ENCODE measurements at regions not wholly inside any gene's neighbourhood (a gene's known extent, or its start where the extent isn't known, plus 50 kb on each side); places are given as distances from the start of the nearest gene placed in this dataset.
"Not testable (repeated sequence)": the region's sequence is repeated elsewhere in the genome, so short reads cannot be mapped to it uniquely, and the experiment has no call there.

DNA sequence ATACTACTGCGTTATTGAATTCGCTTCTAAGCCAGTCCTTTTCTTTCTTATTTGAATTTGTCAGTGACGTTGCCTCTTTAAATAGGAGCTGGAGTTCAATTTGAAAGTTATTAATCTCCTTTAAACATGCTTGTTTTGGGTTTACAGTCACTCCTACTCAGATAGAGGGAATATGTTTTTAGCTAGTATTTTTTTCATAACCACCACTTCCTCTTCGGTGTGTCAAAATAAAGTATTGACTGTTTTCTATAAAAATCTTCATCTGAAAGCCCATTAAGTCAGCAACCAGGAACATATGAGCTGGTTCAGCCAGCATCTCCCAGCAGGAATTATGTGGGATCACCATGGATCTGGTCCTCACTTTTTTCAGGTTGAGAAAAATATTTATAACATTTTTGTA is 772.9 kb downstream of the DIPK2A start:
- H3K4me3 ChIP-seq: no peak overlapping the region

DNA sequence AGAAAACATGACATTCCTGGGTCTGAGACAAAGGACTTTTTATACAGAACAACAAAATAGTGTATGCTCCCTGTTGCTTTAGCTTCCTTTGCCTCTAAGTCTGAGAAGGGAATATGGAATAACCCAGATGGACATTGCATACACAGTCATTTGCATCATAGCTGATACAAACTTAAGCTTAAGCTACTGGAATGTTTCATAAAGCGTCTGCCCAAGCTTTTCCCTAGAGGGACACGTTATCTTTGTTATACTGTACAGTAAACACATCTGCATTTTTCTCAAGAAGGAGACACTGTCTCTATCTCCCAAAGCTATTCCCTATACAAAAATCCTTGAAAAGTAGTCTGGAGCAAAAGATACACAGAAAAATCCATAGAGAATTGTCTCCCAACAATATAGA is 775.0 kb downstream of the DIPK2A start:
- no peak for DNase-seq (ENCODE audit: low spot score in 2 of 2)
- Histone ChIP-seq H3K27me3 (no peaks in the 10 kb centered on the region), H3K36me3 (no peaks in the 10 kb centered on the region), H3K9me3 (no peaks in the 10 kb centered on the region), H3K27ac (no peak overlapping the region), H3K4me1 (no peaks in the 10 kb centered on the region), H3K4me3 (no peak overlapping the region)
- TF ChIP-seq, protein P1, sequence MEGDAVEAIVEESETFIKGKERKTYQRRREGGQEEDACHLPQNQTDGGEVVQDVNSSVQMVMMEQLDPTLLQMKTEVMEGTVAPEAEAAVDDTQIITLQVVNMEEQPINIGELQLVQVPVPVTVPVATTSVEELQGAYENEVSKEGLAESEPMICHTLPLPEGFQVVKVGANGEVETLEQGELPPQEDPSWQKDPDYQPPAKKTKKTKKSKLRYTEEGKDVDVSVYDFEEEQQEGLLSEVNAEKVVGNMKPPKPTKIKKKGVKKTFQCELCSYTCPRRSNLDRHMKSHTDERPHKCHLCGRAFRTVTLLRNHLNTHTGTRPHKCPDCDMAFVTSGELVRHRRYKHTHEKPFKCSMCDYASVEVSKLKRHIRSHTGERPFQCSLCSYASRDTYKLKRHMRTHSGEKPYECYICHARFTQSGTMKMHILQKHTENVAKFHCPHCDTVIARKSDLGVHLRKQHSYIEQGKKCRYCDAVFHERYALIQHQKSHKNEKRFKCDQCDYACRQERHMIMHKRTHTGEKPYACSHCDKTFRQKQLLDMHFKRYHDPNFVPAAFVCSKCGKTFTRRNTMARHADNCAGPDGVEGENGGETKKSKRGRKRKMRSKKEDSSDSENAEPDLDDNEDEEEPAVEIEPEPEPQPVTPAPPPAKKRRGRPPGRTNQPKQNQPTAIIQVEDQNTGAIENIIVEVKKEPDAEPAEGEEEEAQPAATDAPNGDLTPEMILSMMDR (IDR thresholded peaks at IDR 0.05): no peak
- intact Hi-C loops (cut with DNase I): no loop called here

More for the DNA sequence above, 772.9 kb downstream of the DIPK2A start:
- no peaks in the 10 kb centered on the region for H3K9me3 ChIP-seq
- H3K36me3 ChIP-seq: no peaks in the 10 kb centered on the region
- intact Hi-C loops (cut with DNase I): no loop called here
- H3K27me3 ChIP-seq: no peaks in the 10 kb centered on the region
- no peak for DNase-seq (ENCODE audit: low spot score in 2 of 2)
- no peak overlapping the region for H3K27ac ChIP-seq
- TF ChIP-seq, protein P1 (IDR thresholded peaks at IDR 0.05): no peak
- no peaks in the 10 kb centered on the region for H3K4me1 ChIP-seq

DNA sequence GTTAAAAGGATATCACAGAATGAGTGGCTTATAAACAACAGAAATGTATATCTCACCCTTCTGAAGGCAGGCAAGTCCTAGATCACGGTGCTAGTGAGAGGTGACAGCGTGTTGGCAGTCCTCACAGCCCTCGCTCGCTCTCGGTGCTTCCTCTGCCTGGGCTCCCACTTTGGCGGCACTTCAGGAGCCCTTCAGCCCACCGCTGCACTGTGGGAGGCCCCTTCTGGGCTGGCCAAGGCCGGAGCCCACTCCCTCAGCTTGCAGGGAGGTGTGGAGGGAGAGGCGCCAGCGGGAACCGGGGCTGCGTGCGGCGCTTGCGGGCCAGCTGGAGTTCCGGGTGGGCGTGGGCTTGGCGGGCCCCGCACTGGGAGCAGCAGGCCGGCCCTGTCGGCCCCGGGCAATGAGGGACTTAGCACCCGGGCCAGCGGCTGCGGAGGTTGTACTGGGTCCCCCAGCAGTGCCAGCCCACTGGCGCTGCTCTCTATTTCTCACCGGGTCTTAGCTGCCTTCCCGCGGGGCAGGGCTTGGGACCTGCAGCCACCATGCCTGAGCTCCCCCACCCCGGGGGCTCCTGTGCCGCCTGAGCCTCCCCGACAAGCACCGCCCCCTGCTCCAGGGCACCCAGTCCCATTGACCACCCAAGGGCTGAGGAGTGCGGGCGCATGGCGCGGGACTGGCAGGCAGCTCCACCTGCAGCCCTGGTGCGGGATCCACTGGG is 778.1 kb downstream of the DIPK2A start:
- H3K36me3 ChIP-seq; H3K9me3 ChIP-seq; H3K27ac ChIP-seq; H3K4me3 ChIP-seq; DNase-seq (ENCODE audit: low spot score in 2 of 2); H3K4me1 ChIP-seq; H3K27me3 ChIP-seq; intact Hi-C loops (cut with DNase I): not testable (repeated sequence)

DNA sequence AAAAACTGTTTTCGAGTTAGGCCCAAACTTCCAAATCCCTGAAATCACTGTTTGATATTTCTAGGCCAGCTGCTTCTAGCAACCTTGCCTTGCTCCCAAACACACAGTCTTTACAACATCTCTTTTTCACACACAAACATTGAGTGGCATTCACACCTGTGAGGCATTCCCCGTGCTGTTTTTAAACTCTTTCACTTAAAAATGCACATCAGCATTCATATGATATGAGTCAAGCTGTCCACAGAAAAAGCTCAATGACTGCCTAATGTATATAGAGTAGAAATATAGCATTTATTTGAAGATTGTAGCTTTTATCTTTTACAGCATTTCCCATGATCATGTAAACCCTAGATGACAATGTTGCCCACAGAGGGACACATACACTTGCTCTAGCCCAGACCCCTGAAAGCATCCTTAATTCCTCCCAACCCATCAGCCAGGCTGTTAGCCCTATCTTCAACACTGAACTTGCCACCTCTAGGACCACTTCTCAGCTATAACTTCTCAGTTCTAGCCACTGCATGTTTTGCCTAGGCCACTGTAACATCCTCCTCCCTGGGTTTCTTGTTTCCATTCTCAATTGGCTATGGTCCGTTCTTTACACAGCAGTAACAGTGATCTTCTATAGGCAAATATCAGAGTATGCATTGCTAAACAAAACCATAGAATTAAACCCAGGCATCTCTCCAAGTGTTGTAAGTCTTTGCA is 782.6 kb downstream of the DIPK2A start:
- H3K4me3 ChIP-seq: no peak overlapping the region
- H3K36me3 ChIP-seq: no peaks in the 10 kb centered on the region
- no peak for DNase-seq (ENCODE audit: low spot score in 2 of 2)
- no peaks in the 10 kb centered on the region for H3K9me3 ChIP-seq
- no peaks in the 10 kb centered on the region for H3K4me1 ChIP-seq
- no peaks in the 10 kb centered on the region for H3K27me3 ChIP-seq
- intact Hi-C loops (cut with DNase I): no loop called here
- TF ChIP-seq, protein P1 (IDR thresholded peaks at IDR 0.05): no peak
- no peak overlapping the region for H3K27ac ChIP-seq

DNA sequence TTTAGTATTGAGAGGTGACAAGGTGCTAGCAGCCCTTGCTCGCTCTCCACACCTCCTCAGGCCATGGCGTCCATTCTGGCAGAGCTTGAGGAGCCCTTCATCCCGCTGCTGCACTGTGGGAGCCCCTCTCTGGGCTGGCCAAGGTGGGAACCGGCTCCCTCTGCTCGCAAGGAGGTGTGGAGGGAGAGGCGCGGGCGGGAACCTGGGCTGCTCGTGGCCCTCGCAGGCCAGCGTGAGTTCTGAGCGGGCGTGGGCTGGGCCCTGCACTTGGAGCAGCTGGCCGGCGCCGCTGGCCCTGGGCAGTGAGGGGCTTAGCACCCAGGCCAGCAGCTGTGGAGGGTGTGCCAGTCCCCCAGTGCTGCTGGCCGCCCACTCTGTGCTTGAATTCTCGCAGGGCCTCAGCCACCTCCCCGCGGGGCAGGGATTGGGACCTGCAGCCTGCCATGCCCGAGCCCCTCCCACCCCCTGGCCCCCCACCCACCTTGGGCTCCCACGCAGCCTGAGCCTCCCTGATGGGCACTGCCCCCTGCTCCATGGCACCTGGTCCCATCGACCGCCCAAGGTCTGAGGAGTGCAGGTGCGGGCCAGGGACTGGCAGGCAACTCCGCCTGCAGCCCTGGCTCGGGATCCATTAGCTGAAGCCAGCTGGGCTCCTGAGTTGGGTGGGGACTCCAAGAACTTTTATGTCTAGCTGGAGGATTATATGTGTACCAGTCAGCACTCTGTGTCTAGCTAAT is 785.2 kb downstream of the DIPK2A start:
- DNase-seq (ENCODE audit: low spot score in 2 of 2): no peak
- Histone ChIP-seq H3K27ac (no peak overlapping the region), H3K4me3 (no peak overlapping the region), H3K4me1 (no peaks in the 10 kb centered on the region), H3K9me3 (no peaks in the 10 kb centered on the region), H3K27me3 (no peaks in the 10 kb centered on the region), H3K36me3 (no peaks in the 10 kb centered on the region)
- intact Hi-C loops (cut with DNase I): no loop called here
- TF ChIP-seq, protein P1 (IDR thresholded peaks at IDR 0.05): no peak

DNA sequence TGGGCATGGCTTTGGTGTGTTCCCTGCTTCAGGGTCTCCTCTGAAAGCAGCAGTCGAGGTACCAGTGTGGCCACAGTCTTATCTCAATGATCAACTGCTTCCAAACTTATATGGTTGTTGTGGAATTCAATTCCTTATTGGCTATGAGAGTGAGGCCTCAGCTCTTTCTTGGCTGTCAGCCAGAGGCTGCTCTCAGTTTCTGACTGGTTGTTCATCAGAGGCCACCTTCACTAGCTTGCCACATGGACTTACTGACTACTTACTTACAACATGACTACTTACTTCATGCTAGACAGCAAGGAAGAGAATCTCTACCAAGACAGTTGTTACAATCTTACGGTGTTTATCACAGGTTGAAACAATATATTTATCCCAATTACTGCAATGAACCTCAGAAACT is 789.2 kb downstream of the DIPK2A start:
- TF ChIP-seq, protein P1 (IDR thresholded peaks at IDR 0.05): no peak
- no peak overlapping the region for H3K27ac ChIP-seq
- no peak for DNase-seq (ENCODE audit: low spot score in 2 of 2)
- intact Hi-C loops (cut with DNase I): no loop called here
- no peaks in the 10 kb centered on the region for H3K9me3 ChIP-seq
- no peak overlapping the region for H3K4me3 ChIP-seq
- H3K4me1 ChIP-seq: no peaks in the 10 kb centered on the region
- no peaks in the 10 kb centered on the region for H3K36me3 ChIP-seq
- no peaks in the 10 kb centered on the region for H3K27me3 ChIP-seq
